Prostate gland (tissue), 2 donors: ENCODE measurements at regions not wholly inside any gene's neighbourhood (a gene's known extent, or its start where the extent isn't known, plus 50 kb on each side); places are given as distances from the start of the nearest gene placed in this dataset.

Experiments used
- POLR2A ChIP-seq: fragments of 450-650 bp; IDR thresholded peaks from one replicate; pipeline ENCODE4 v1.6.1; 2016; ENCODE audit warnings: antibody characterized with exemption, mild to moderate bottlenecking
- POLR2AphosphoS5 ChIP-seq: sonication (generic); formaldehyde crosslinking; IDR thresholded peaks from one replicate; pipeline ENCODE4 v1.6.1; 2017; ENCODE audit warnings: antibody characterized with exemption
- TF ChIP-seq, protein P1 (sequence below), 4 experiments: fragments of 200-600 bp in 2 of 4; fragments of 450-650 bp in 2 of 4; sonication (generic) in 2 of 4; IDR thresholded peaks; 1 replicate in 3 of 4; 2 replicates in 1 of 4; pipeline ENCODE4 v1.5.1; 2016 to 2019; ENCODE audit warnings: antibody characterized with exemption in 4 of 4, mild to moderate bottlenecking in 2 of 4, moderate library complexity in 2 of 4

DNA sequence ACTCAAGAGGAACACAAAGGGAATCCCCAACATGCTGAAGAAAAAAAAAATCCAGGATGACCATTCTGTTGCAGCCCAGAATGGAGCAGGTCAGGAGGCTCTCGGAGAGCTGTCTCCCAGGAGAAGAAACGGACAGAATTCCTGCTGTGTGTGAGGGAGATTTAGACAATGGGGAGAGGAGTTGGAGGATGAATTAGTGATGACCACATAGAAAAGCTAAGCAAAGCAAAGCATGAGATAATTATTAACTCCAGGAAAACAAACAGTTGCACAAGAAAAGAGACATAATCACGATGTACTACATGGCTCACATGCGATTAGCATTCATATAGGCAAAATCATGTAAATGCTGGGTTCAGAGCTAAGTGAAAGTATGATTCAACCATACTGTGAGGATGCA is 61.1 kb upstream of the SMYD2 start:
- TF ChIP-seq, protein P1, sequence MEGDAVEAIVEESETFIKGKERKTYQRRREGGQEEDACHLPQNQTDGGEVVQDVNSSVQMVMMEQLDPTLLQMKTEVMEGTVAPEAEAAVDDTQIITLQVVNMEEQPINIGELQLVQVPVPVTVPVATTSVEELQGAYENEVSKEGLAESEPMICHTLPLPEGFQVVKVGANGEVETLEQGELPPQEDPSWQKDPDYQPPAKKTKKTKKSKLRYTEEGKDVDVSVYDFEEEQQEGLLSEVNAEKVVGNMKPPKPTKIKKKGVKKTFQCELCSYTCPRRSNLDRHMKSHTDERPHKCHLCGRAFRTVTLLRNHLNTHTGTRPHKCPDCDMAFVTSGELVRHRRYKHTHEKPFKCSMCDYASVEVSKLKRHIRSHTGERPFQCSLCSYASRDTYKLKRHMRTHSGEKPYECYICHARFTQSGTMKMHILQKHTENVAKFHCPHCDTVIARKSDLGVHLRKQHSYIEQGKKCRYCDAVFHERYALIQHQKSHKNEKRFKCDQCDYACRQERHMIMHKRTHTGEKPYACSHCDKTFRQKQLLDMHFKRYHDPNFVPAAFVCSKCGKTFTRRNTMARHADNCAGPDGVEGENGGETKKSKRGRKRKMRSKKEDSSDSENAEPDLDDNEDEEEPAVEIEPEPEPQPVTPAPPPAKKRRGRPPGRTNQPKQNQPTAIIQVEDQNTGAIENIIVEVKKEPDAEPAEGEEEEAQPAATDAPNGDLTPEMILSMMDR (IDR thresholded peaks at IDR 0.05), result no peak
- TF ChIP-seq POLR2A, result no peak
- no peak for TF ChIP-seq POLR2AphosphoS5
